IMR-90 (cell line): ENCODE measurements at regions not wholly inside any gene's neighbourhood (a gene's known extent, or its start where the extent isn't known, plus 50 kb on each side); places are given as distances from the start of the nearest gene placed in this dataset.

Source experiments
- FOS ChIP-seq: fragments of 150-350 bp; IDR thresholded peaks from 2 replicates; pipeline ENCODE4 v1.6.1; 2016; ENCODE audit warnings: low read depth, low read length
- MAZ ChIP-seq: IDR thresholded peaks from 2 replicates; pipeline ENCODE4 v1.6.1; 2012; ENCODE audit warnings: low read depth, mild to moderate bottlenecking, low read length, improper control_type of control experiment, moderate library complexity, borderline replicate concordance
- POLR2A ChIP-seq: IDR thresholded peaks from 2 replicates; pipeline ENCODE4 v1.6.1; 2012; ENCODE audit warnings: mild to moderate bottlenecking, low read depth, low read length
- RCOR1 ChIP-seq: IDR thresholded peaks from 2 replicates; pipeline ENCODE4 v1.6.1; 2012; ENCODE audit warnings: mild to moderate bottlenecking, low read length, improper control_type of control experiment; ENCODE audit not compliant: insufficient replicate concordance
- SMC3 ChIP-seq: fragments of 150-350 bp; IDR thresholded peaks from 2 replicates; pipeline ENCODE4 v1.6.1; 2016; ENCODE audit warnings: low read depth, mild to moderate bottlenecking, antibody characterized with exemption, low read length, moderate library complexity

GRCh38 chr6:66751630-66752029 is 1044.6 kb upstream of the EYS start:
- TF ChIP-seq SMC3, result no peak
- TF ChIP-seq POLR2A, result no peak
- TF ChIP-seq MAZ, result no peak
- TF ChIP-seq FOS, result no peak
- TF ChIP-seq RCOR1, result no peak
